HG03469 (cell line): ENCODE measurements at regions not wholly inside any gene's neighbourhood (a gene's known extent, or its start where the extent isn't known, plus 50 kb on each side); places are given as distances from the start of the nearest gene placed in this dataset.
"Not testable (repeated sequence)": the region's sequence is repeated elsewhere in the genome, so short reads cannot be mapped to it uniquely, and the experiment has no call there.

ENCODE experiments used
- ATAC-seq: cut with Tn5 transposase; IDR thresholded peaks from one replicate; pipeline ENCODE4 v1.9.1; 2021; ENCODE audit warnings: mild to moderate bottlenecking, moderate library complexity, moderate number of reproducible peaks; ENCODE audit not compliant: unreplicated experiment

- ATAC-seq = no peak
These were observed 347.4 kb upstream of the FGF13 start for GRCh38 chrX:139058831-139059495.

DNA sequence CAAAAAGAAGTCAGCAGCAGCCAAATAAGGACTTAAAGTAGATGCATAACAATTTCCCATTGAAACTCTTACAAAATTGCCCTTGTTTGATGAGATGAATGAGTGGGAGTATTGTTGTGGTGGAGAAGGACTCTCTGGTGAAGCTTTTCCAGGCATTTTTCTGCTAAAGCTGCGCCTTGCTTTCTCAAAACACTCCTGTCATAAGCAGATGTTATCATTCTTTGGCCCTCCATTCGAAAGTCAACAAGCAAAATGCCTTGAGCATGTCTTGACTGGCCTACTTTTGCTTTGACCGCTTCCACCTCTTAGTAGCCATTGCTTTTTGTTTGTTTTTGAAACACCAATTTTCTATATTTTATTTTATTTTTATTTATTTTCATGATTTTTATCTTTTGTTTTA is 340.9 kb upstream of the FGF13 start:
- no peak for ATAC-seq

DNA sequence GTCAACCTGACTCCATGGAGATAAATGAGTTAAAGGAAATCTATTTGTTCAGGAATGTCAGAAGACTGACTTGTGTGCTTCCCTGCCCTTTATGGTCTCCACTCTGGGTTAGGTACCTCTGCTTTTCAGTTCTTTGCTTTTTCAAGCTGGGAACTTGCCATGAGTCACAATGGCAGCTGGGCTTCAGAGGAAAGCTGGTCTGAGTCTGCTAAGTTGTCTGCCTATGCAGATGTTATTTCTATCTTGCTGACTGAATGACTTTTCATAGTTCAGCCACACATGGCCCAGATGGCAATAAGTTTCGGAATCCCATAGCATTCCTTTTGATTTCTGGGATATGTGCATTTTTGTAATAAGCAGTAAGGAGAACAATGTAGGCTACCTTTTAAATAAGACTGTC is 337.9 kb upstream of the FGF13 start:
- no peak for ATAC-seq

GRCh38 chrX:139044680-139045079 is 333.2 kb upstream of the FGF13 start:
- no peak for ATAC-seq

GRCh38 chrX:139039041-139039440 is 327.5 kb upstream of the FGF13 start:
- no peak for ATAC-seq

GRCh38 chrX:139026811-139027210 is 315.3 kb upstream of the FGF13 start:
- no peak for ATAC-seq

DNA sequence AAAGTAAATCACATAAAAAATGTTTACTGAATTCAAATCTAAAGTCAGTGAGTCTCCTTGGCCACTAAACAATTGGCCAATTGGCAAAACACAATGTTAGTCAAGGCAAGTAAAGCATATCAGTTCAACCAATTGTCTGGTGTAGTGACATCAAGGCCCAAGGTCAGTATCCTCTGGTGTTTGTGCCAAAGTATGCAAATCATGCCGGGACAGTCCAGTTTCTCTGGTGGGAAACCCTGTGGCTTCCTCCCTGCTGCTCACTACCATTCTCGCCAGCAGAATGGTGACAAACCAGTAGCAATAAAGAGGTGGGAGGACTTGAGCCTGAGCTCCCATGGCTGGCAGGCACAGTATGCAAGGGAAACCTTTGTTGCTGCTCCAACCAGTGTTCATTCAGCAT is 314.9 kb upstream of the FGF13 start:
- ATAC-seq = no peak

GRCh38 chrX:139025816-139026215 is 314.3 kb upstream of the FGF13 start:
- no peak for ATAC-seq

DNA sequence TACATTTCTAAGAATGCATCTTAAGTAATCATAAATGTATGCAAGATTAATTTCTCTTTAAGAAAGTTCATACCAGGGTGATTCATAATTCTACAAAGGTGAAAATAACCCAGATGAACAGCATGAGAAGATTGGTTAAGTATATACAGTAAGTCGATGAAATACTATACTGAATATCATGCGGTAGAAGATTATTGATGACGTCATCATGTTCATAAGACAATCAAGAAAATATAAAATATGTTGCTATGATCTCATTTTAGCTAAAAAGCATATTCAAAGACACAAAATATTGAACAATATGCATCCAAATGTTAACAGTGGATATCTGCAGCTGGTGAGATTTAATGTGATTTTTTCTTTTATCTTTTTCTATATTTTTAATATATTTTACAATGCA is 312.0 kb upstream of the FGF13 start:
- no peak for ATAC-seq

DNA sequence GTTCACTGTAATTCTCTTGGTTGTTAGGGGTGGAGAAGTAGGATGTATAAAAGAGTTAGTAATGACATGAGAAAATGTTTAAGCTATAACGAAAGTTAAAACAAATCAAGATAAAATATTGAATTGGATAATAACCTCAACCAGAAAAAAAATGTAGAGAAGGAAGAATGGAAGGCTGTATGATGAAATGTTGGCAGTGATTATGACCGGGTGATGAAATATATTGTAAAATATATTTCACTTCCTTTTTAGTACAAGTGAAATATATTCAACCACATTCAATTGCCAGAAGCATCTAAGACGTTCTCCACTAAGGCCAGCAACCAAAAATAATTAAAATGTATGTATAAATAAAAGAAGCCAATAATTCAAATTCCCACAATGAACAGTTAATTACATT is 309.3 kb upstream of the FGF13 start:
- ATAC-seq = no peak

DNA sequence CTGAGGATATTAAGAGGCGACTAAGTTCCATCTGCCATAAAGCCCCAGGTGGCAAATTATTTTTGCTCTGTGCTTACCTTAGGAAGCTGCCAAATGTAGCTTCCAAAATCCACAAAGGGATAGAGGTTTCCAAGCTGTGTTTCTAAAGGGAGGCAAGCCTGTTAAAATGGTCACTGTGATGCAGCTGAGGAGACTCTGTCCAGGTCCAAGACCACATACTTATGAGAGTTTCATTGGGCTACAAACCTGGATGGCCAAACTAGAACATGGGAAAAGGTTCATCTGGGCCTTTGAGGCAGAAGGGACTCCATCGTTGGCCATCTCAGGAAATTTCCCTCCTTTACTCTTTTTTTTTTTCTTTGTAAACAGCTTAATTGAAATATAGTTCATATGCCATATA is 306.9 kb upstream of the FGF13 start:
- no peak for ATAC-seq

DNA sequence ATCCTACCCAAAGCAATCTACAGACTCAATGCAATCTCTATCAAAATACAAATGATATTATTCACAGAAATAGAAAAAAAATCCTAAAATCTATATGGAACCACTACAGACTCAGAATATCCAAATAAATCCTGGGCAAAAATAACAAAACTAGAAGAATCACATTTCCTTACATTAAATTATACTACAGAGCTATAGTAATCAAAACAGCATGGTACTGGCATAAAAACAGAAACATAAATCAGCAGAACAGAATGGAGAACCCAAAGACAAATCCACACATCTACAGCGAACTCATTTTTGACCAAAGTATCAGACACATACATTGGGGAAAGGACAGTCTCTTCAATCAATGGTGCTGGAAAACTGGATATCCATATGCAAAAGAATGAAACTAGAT is 304.1 kb upstream of the FGF13 start:
- ATAC-seq = no peak

GRCh38 chrX:139008185-139008584 is 296.7 kb upstream of the FGF13 start:
- no peak for ATAC-seq

- not testable (repeated sequence) for ATAC-seq
These were observed 292.5 kb upstream of the FGF13 start for GRCh38 chrX:139003856-139004527.

DNA sequence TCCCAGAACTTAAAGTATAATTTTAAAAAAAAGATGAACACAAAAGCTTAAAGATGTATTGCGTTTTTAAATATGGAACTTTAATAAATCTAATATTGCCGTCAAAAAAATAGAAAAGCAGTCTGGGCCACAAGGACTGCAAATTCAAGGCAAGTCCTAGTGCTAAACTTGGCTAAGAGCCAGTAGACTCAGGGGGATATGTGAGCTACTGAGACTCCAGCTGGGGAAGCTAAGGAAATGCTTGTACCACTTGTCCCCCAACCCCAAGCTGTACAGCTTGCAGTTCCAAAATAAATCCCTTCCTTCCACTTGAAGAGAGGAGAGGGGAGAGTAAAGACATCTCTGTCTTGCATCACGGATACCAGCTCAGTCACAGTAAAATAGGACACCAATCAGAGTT is 290.8 kb upstream of the FGF13 start:
- no peak for ATAC-seq

DNA sequence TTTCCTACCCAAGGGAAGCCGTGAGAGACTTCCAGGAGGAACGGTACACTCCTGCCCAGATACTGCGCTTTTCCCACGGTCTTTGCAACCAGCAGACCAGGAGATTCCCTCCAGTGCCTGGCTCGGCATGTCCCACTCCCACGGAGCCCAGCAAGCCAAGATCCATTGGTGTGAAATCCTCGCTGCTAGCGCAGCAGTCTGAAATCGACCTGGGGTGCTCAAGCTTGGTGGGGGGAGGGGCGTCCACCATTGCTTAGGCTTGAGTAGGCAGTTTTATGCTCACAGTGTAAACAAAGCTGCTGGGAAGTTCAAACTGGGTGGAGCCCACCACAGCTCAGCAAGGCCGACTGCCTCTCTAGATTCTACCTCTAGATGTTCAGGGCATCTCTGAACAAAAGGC is 284.8 kb upstream of the FGF13 start:
- ATAC-seq = no peak

DNA sequence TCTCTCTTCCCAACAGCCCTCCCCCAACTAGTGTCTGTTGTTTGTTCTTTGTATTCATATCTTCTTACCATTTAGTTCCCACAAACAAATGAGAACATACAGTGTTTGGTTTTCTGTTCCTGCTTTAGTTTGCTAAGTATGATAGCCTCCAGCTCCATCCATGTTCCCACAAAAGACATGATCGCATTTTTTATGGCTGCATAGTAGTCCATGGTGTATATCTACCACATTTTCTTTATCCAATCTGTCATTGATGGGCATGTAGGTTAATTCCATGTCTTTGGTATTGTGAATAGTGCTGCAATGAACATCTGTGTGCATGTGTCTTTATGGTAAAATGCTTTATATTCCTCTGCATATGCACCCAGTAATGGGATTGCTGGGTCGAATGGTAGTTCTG is 283.9 kb upstream of the FGF13 start:
- no peak for ATAC-seq

DNA sequence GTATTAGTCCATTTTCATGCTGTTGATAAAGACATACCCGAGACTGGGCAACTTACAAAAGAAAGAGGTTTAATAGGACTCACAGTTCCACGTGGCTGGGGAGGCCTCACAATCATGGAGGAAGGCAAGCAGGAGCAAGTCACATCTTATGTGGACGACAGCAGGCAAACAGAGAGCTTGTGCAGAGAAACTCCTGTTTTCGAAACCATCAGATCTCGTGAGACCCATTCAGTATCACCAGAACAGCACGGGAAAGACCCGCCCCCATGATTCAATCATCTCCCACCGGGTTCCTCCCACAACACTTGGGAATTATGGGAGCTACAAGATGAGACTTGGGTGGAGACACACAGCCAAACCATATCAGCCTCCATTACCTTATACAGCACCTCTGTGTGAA is 278.9 kb upstream of the FGF13 start:
- not testable (repeated sequence) for ATAC-seq

- no peak for ATAC-seq
These were observed 275.3 kb upstream of the FGF13 start for GRCh38 chrX:138986866-138987265.

DNA sequence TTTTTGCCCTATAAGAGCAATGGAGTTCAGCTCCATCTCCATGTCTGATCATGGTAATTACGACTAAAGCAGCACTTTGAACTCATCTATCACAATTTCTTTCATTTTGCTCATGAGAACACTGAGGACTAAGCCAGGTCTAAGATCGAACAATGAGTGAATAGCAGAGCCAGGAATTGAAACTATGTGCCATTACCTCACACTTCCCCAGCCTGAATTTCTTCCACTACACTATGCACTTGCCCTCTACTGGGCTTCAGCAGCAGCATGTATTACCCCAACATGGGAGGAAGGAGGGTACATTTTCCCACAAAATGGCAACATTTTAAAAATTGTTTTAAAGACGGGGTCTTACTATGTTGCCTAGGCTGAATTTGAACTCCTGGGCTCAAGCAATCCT is 274.7 kb upstream of the FGF13 start:
- ATAC-seq = no peak

DNA sequence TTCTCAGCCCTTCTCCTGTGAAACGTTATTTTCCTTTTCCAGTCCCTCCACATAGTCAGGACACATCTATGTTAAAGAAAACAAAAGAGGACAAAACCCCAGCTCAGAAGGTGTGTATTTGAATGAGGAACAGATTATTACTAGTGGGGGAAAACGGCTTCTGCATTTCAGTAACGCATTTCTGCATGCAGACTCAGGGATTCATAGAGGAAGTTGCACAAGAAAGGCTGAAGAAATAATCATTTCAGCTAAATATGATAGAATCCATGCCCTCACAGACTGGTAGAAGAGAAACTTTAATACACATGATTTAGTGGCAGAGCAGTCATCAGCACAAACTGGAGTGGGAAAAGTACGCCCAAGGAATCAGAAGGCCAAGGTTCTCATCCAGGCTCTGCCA is 270.8 kb upstream of the FGF13 start:
- ATAC-seq = no peak

GRCh38 chrX:138964501-138964900 is 253.0 kb upstream of the FGF13 start:
- ATAC-seq = no peak

- ATAC-seq = not testable (repeated sequence)
These were observed 250.9 kb upstream of the FGF13 start for GRCh38 chrX:138962419-138962818.
